NCI-H2107 (cell line): ENCODE measurements at regions not wholly inside any gene's neighbourhood (a gene's known extent, or its start where the extent isn't known, plus 50 kb on each side); places are given as distances from the start of the nearest gene placed in this dataset.
"Not testable (repeated sequence)": the region's sequence is repeated elsewhere in the genome, so short reads cannot be mapped to it uniquely, and the experiment has no call there.

Experiments
- DNase-seq: peaks from one replicate; lab custom pipeline; 2025; lab: John Stamatoyannopoulos, UW

- no peak for DNase-seq
Observed at GRCh38 chr2:160730296-160730995, 236.8 kb upstream of the RBMS1 start.

- DNase-seq: no peak
Observed at GRCh38 chr2:160731415-160731814, 237.8 kb upstream of the RBMS1 start.

- no peak for DNase-seq
Observed at GRCh38 chr2:160731856-160732255, 238.2 kb upstream of the RBMS1 start.

- DNase-seq: no peak
Observed at GRCh38 chr2:160735696-160736095, 242.1 kb upstream of the RBMS1 start.

GRCh38 chr2:160736148-160737028 lies 242.8 kb upstream of the RBMS1 start:
- no peak for DNase-seq

GRCh38 chr2:160737247-160737646 lies 243.6 kb upstream of the RBMS1 start:
- DNase-seq: no peak

- DNase-seq: no peak
Observed at GRCh38 chr2:160741271-160741670, 247.7 kb upstream of the RBMS1 start.

GRCh38 chr2:160741815-160742214 lies 248.2 kb upstream of the RBMS1 start:
- no peak for DNase-seq

- DNase-seq: no peak
Observed at GRCh38 chr2:160742667-160743066, 249.1 kb upstream of the RBMS1 start.

- no peak for DNase-seq
Observed at GRCh38 chr2:160747501-160748170, 254.0 kb upstream of the RBMS1 start.

- no peak for DNase-seq
Observed at GRCh38 chr2:160751021-160751420, 257.4 kb upstream of the RBMS1 start.

- DNase-seq: no peak
Observed at GRCh38 chr2:160752475-160753330, 259.1 kb upstream of the RBMS1 start.

- DNase-seq: no peak
Observed at GRCh38 chr2:160753331-160753654, 259.7 kb upstream of the RBMS1 start.

GRCh38 chr2:160753960-160754359 lies 260.4 kb upstream of the RBMS1 start:
- no peak for DNase-seq

GRCh38 chr2:160756481-160756880 lies 262.9 kb upstream of the RBMS1 start:
- no peak for DNase-seq

GRCh38 chr2:160762493-160763128 lies 269.0 kb upstream of the RBMS1 start:
- not testable (repeated sequence) for DNase-seq

GRCh38 chr2:160783474-160783873 lies 289.9 kb upstream of the RBMS1 start:
- no peak for DNase-seq

GRCh38 chr2:160784034-160784433 lies 290.4 kb upstream of the RBMS1 start:
- DNase-seq: no peak

- no peak for DNase-seq
Observed at GRCh38 chr2:160790738-160791137, 297.1 kb upstream of the RBMS1 start.

- DNase-seq: no peak
Observed at GRCh38 chr2:160791884-160792283, 298.3 kb upstream of the RBMS1 start.

- DNase-seq: no peak
Observed at GRCh38 chr2:160792837-160793236, 299.2 kb upstream of the RBMS1 start.
